HG03196 (cell line): ENCODE measurements at regions not wholly inside any gene's neighbourhood (a gene's known extent, or its start where the extent isn't known, plus 50 kb on each side); places are given as distances from the start of the nearest gene placed in this dataset.

Experiments
- ATAC-seq: cut with Tn5 transposase; IDR thresholded peaks from one replicate; pipeline ENCODE4 v1.9.1; 2021; ENCODE audit not compliant: unreplicated experiment

GRCh38 chr4:185921583-185922555 is 109.9 kb upstream of the SORBS2 start:
- no peak for ATAC-seq

GRCh38 chr4:185924458-185925044 is 112.6 kb upstream of the SORBS2 start:
- no peak for ATAC-seq

GRCh38 chr4:185925910-185926360 is 113.9 kb upstream of the SORBS2 start:
- no peak for ATAC-seq

GRCh38 chr4:185931375-185931774 is 119.4 kb upstream of the SORBS2 start:
- no peak for ATAC-seq

GRCh38 chr4:185931986-185932385 is 120.0 kb upstream of the SORBS2 start:
- ATAC-seq, result no peak

GRCh38 chr4:185932491-185932890 is 120.5 kb upstream of the SORBS2 start:
- no peak for ATAC-seq

GRCh38 chr4:185933078-185933581 is 121.1 kb upstream of the SORBS2 start:
- no peak for ATAC-seq

GRCh38 chr4:185936650-185937376 is 124.8 kb upstream of the SORBS2 start:
- no peak for ATAC-seq

GRCh38 chr4:185938654-185939053 is 126.7 kb upstream of the SORBS2 start:
- ATAC-seq, result no peak

- no peak for ATAC-seq
Observed at GRCh38 chr4:185941461-185941860, 127.5 kb upstream of the TLR3 start.

- ATAC-seq, result no peak
Observed at GRCh38 chr4:185945252-185945651, 123.7 kb upstream of the TLR3 start.

- no peak for ATAC-seq
Observed at GRCh38 chr4:185945906-185946305, 123.0 kb upstream of the TLR3 start.

- ATAC-seq, result no peak
Observed at GRCh38 chr4:185950891-185951290, 118.1 kb upstream of the TLR3 start.

- ATAC-seq, result no peak
Observed at GRCh38 chr4:185955151-185955770, 113.7 kb upstream of the TLR3 start.

GRCh38 chr4:185955826-185956543 is 113.0 kb upstream of the TLR3 start:
- no peak for ATAC-seq

GRCh38 chr4:185956544-185956940 is 112.4 kb upstream of the TLR3 start:
- no peak for ATAC-seq

GRCh38 chr4:185958094-185958747 is 110.7 kb upstream of the TLR3 start:
- no peak for ATAC-seq

- ATAC-seq, result peak; percentile 79
Observed at GRCh38 chr4:185965426-185966384, 103.3 kb upstream of the TLR3 start.

- ATAC-seq, result no peak
Observed at GRCh38 chr4:185966549-185966948, 102.4 kb upstream of the TLR3 start.
